GM12878 (cell line): ENCODE measurements at regions not wholly inside any gene's neighbourhood (a gene's known extent, or its start where the extent isn't known, plus 50 kb on each side); places are given as distances from the start of the nearest gene placed in this dataset.

Experiments used
- ATAC-seq: fragments of 200-7000 bp; cut with Tn5 transposase; 3 replicates; pipeline ENCODE4 v1.9.1; 2020; ENCODE audit warnings: mild to moderate bottlenecking, moderate library complexity
- BruUV-seq: library from RNA; stranded (reverse); fragments of 400-500 nt; replicated peaks from 2 replicates; lab custom pipeline; 2021; lab: Mats Ljungman, UMichigan
- CTCF ChIA-PET: fragments of 300-600 bp; sonication (Branson Sonifier 250); formaldehyde crosslinking; extraction: SDS; loops from one replicate; lab custom pipeline; 2021; ENCODE audit warnings: inconsistent platforms; lab: Yijun Ruan, JAX
- POLR2A ChIA-PET: fragments of 350-600 bp; formaldehyde crosslinking; extraction: SDS; loops from one replicate; lab custom pipeline; 2021; ENCODE audit warnings: inconsistent platforms; lab: Charles Lee
- RAD21 ChIA-PET: fragments of 300-600 bp; sonication (Branson Sonifier 250); formaldehyde crosslinking; loops from one replicate; lab custom pipeline; 2023; ENCODE audit warnings: antibody characterized with exemption; ENCODE audit not compliant: unreplicated experiment; lab: Charles Lee
- SMC1A ChIA-PET: fragments of 300-600 bp; sonication (Branson Sonifier 250); formaldehyde crosslinking; loops from one replicate; lab custom pipeline; 2023; ENCODE audit not compliant: unreplicated experiment, uncharacterized antibody; lab: Charles Lee
- DNase-seq: peaks from one replicate; pipeline ENCODE4 v3.0.0-alpha.2; 2011; ENCODE audit warnings: low read depth, low spot score
- FAIRE-seq: peaks from 3 replicates; lab custom pipeline; 2011; peaks lifted over from hg19 to GRCh38; lab: Jason Lieb, UNC
- H2AFZ ChIP-seq: 2 replicates; pipeline ENCODE4 v1.6.0; 2011; ENCODE audit warnings: low read depth, low read length, control low read depth; ENCODE audit not compliant: control insufficient read depth
- H3K27ac ChIP-seq: 2 replicates; pipeline ENCODE4 v1.5.1; 2011; ENCODE audit warnings: control low read depth; ENCODE audit not compliant: control insufficient read depth, insufficient read depth
- H3K27me3 ChIP-seq, 2 experiments: replicated peaks in 1 of 2; 2 replicates each; pipeline versions ENCODE4 v1.6.0 to v1.6.1; 2011; ENCODE audit warnings: low read length in 1 of 2; ENCODE audit not compliant: control insufficient read depth in 2 of 2, insufficient read depth in 2 of 2
- H3K36me3 ChIP-seq, 2 experiments: 2 replicates each; pipeline ENCODE4 v1.5.1; 2011; ENCODE audit warnings: low read length in 1 of 2; ENCODE audit not compliant: control insufficient read depth in 2 of 2, insufficient read depth in 2 of 2
- H3K4me1 ChIP-seq: 2 replicates; pipeline ENCODE4 v1.6.1; 2011; ENCODE audit warnings: mild to moderate bottlenecking, low read length, moderate library complexity, mixed read lengths; ENCODE audit not compliant: control insufficient read depth, insufficient read depth
- H3K4me2 ChIP-seq: 2 replicates; pipeline ENCODE4 v1.6.0; 2011; ENCODE audit warnings: control low read depth; ENCODE audit not compliant: control insufficient read depth, insufficient read depth
- H3K4me3 ChIP-seq: fragments of 200-600 bp; sonication (generic); 2 replicates; pipeline ENCODE4 v1.5.1; 2016
- H3K79me2 ChIP-seq: 2 replicates; pipeline ENCODE4 v1.6.0; 2011; ENCODE audit warnings: low read length; ENCODE audit not compliant: control insufficient read depth, insufficient read depth
- H3K9ac ChIP-seq: 2 replicates; pipeline ENCODE4 v1.8.0; 2011; ENCODE audit warnings: low read length, control low read depth, mixed read lengths; ENCODE audit not compliant: control insufficient read depth, insufficient read depth
- H3K9me3 ChIP-seq: replicated peaks from 3 replicates; pipeline ENCODE4 v1.5.1; 2011; ENCODE audit warnings: mild to moderate bottlenecking, low read length; ENCODE audit not compliant: control insufficient read depth, insufficient read depth
- H4K20me1 ChIP-seq: 2 replicates; pipeline ENCODE4 v1.6.0; 2011; ENCODE audit not compliant: control insufficient read depth, insufficient read depth
- CBFB ChIP-seq: IDR thresholded peaks from 2 replicates; pipeline ENCODE4 v1.6.1; 2016; ENCODE audit warnings: antibody characterized with exemption, low read depth
- NBN ChIP-seq: fragments of 450-650 bp; IDR thresholded peaks from 2 replicates; pipeline ENCODE4 v1.6.1; 2016
- POLR2AphosphoS2 ChIP-seq: IDR thresholded peaks from 2 replicates; pipeline ENCODE4 v1.6.1; 2011; ENCODE audit warnings: low read depth, mild to moderate bottlenecking, low read length, improper control_type of control experiment, moderate library complexity
- RCOR1 ChIP-seq: conservative IDR thresholded peaks from 2 replicates; pipeline ENCODE4 v1.6.1; 2012; ENCODE audit warnings: low read depth, low read length, improper control_type of control experiment
- SMARCA5 ChIP-seq: fragments of 450-650 bp; IDR thresholded peaks from 2 replicates; pipeline ENCODE4 v1.6.1; 2017; ENCODE audit warnings: mild to moderate bottlenecking
- ZNF687 ChIP-seq: fragments of 450-650 bp; IDR thresholded peaks from 2 replicates; pipeline ENCODE4 v1.6.1; 2017; ENCODE audit warnings: mild to moderate bottlenecking, moderate library complexity
- WGBS: methylation state at CpG from one replicate; pipeline ENCODE4 v1.1.6; 2016; ENCODE audit warnings: low lambda C conversion rate; ENCODE audit not compliant: insufficient replicate concordance, insufficient coverage; ENCODE audit errors: missing lambda C conversion rate; 5-methylcytosine and 5-hydroxymethylcytosine counted together
- in situ Hi-C: fragments of 300-500 bp; cut with MboI; formaldehyde crosslinking; loops from 9 replicates; pipeline ENCODE4 v1.14.3; 2018; ENCODE audit warnings: mixed read lengths
- intact Hi-C: fragments of 100-400 bp; cut with micrococcal nuclease; formaldehyde crosslinking; loops from one replicate; pipeline ENCODE4 v1.14.2; 2022; ENCODE audit not compliant: unreplicated experiment
- TF ChIP-seq, protein P1 (sequence below): IDR thresholded peaks from 2 replicates; pipeline ENCODE4 v1.6.1; 2012; ENCODE audit warnings: low read depth, low read length, improper control_type of control experiment

- Histone ChIP-seq H4K20me1 (no peaks in the 10 kb centered on the region), H3K4me3 (no peak overlapping the region), H3K9ac (no peak overlapping the region), H3K4me1 (no peaks in the 10 kb centered on the region)
- WGBS, result 67% methylated on average over 3 of the region's 3 CpGs
- intact Hi-C loops, result no loop called here
- DNase-seq (no peak), ATAC-seq (no peak)
- SMC1A ChIA-PET, result no interaction called here
- TF ChIP-seq POLR2AphosphoS2 (no peak), SMARCA5 (no peak), CBFB (no peak), ZNF687 (no peak), NBN (no peak), RCOR1 (no peak)
- TF ChIP-seq, protein P1, sequence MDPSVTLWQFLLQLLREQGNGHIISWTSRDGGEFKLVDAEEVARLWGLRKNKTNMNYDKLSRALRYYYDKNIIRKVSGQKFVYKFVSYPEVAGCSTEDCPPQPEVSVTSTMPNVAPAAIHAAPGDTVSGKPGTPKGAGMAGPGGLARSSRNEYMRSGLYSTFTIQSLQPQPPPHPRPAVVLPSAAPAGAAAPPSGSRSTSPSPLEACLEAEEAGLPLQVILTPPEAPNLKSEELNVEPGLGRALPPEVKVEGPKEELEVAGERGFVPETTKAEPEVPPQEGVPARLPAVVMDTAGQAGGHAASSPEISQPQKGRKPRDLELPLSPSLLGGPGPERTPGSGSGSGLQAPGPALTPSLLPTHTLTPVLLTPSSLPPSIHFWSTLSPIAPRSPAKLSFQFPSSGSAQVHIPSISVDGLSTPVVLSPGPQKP, result no peak
- TF ChIP-seq, all 136 proteins: peak for 0
- ChIA-PET POLR2A (no interaction called here), CTCF (no interaction called here), RAD21 (no interaction called here)
- H3K27me3 ChIP-seq, result no peaks in the 10 kb centered on the region
- no peak for FAIRE-seq
- no peaks in the 10 kb centered on the region for H3K79me2 ChIP-seq
- no peak overlapping the region for H2AFZ ChIP-seq
- BruUV-seq, result no TSS peak
- no peaks in the 10 kb centered on the region for H3K36me3 ChIP-seq
- H3K27ac ChIP-seq, result no peak overlapping the region
- H3K4me2 ChIP-seq, result no peak overlapping the region
- no peaks in the 10 kb centered on the region for H3K9me3 ChIP-seq
- in situ Hi-C loops, result no loop called here
These were observed 97.1 kb upstream of the SALL1 start for GRCh38 chr16:51248217-51248616.
